ENCODE measurements at regions not wholly inside any gene's neighbourhood (a gene's known extent, or its start where the extent isn't known, plus 50 kb on each side); places are given as distances from the start of the nearest gene placed in this dataset.
"Not testable (repeated sequence)": the region's sequence is repeated elsewhere in the genome, so short reads cannot be mapped to it uniquely, and the experiment has no call there.

DNA sequence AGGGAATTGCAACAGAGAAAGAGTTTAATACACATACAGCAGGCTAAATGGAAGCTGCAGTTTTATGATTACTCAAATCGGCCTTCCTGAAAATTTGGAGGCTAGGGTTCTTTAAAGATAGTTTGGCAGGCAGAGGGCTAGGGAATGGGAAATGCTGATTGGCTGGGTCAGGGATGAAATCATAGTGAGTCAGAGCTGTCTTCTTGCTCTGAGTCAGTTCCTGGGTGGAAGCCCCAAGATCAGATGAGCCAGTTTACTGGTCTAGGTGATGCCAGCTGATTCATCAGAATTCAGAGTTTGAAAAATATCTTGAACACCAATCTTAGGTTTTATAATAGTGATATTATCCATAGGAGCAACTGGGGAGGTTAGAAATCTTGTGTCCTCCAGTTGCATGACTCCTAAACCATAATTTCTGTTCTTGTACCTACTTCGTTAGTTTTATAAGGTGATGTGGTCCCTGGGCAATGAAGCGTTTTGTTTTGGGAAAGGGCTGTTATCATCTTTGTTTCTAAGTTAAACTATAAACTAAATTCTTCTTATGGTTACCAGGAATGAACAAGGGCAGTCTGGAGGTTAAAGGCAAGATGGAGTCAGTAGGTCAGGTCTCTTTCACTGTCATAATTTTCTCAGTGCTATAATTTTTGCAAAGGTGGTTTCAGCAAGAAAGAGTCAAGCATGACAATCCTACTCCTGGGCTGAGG lies 257.8 kb upstream of the CCDC196 start:
- no peak for DNase-seq

DNA sequence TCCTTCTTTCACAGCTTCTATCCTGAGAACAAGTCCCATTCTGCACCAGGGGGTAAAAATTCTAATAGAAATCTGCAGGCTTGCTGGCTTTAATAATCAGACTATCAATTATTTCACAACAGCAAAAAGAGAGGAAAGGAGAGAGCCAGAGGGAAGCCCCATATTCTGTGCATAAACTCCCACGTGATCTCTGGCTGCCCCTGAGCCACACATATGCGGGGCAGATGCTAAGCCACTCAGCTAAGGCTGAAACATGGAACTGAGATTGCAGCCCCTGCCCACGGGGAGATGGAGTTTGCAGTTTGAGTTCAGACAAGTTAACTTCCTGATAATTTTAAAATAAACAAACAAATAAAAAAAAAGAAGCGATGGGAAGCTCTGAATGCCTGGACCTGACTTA lies 254.4 kb upstream of the CCDC196 start:
- DNase-seq: no peak

DNA sequence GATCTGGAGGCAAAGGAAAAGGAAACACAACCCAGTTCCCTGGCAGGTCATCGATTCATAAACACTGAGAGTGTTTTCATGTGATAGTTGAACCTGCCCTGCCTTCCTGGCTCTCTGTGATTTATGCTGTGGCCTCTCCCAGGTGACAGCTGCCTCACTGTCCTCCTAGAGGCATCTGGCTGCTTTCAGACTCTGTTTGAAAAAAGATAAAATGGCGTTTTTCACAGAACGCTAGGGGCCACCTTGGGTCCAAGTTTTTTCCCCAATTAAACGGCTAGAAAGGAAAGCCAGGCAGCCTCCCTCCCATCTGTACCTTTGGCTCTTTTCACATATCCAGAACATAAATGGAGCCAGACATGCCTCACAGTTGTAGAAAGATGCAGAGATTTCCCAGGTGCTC lies 252.6 kb upstream of the CCDC196 start:
- no peak for DNase-seq

DNA sequence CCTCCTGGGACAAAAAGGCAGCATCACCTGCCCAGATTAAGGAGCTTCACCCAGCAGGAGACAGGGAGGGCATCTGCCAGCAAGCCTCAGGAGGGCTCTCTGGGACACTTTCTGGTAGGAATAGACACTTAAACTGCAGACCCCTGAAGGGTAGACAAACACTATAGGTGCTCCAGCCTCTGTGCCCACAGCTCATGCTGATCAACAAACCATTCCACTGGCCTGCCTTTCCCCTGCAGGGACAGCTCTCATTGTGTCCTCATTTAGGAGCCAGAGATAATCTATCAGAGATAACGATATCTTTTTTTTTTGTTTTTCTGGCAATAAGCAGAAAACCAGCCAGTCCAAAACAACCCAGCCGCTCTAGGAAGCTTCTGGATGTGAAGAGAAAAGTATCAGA lies 251.8 kb upstream of the CCDC196 start:
- no peak for DNase-seq

DNA sequence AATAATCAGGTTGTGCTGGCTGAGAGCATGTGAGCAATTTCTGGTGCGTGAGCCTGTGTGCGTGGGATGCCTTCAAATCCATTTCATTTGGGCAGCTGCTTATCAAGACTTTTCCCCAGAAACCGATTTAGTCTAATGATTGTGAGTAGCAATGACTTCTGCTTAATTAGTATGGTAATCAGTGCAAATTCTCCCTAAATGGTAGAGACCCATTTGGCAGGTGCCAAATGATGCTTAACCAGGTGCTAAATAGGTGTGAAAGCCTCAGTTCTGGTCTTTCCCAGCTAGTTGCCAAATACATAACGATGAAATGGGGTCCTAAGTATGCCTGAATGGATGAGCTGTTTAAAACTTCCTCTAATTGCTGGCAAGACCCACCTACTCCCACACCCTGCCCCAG lies 248.4 kb upstream of the CCDC196 start:
- DNase-seq: no peak

DNA sequence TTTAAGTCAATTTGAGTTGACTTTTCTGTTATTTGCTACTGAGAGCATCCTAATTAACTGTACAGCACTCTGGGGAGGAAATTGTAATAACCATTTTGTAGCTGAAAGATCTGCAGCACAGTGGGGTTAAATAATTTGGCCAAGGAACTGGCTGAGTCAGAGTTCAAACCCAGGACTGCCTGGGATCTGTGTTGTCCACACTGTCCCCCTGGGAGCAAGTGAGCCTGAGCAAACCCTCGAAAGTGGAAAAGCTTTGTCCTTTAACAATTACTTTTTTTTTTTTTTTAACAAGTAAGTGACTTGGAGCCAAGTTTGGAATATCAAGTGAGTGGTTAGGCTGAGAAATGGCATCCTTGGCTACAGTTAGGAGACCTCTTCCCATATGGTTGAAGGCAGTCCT lies 247.2 kb upstream of the CCDC196 start:
- DNase-seq: no peak

DNA sequence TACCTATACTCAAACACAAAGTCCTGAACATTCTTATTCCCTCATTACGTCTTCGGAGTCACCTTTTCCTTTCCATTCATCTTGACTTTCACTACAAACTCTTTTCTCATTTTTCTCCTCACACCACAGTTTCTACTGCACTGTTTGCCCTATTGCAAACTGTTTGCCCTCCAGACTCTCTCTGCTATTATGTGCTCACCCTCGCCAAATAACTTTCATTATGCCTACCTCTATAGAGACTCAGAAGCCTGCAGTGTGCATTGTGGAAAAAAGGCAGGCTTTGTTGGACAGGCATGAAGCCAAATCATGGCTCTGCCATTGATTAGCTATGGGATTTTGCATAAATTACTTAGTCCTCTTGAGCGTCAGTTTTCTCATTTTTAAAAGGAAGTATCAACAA lies 246.6 kb upstream of the CCDC196 start:
- DNase-seq: no peak

DNA sequence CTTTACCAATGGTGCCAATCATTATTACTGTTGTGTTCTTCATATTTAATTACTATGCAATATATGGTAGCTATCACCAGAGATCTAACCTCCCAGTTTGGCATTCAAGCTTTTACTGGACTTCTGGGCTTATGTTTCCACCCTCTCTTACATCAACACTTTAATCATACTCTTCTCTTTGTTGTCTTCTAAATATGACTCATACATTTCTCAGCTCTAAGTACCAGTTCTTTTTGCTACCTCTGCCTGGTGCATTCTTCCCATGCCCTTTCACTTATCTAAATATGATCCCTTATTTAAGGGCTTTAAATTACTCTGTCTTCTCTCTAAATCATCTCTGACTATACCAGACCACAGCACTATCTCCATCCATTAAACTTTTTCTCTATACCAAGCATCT lies 246.1 kb upstream of the CCDC196 start:
- DNase-seq: no peak

DNA sequence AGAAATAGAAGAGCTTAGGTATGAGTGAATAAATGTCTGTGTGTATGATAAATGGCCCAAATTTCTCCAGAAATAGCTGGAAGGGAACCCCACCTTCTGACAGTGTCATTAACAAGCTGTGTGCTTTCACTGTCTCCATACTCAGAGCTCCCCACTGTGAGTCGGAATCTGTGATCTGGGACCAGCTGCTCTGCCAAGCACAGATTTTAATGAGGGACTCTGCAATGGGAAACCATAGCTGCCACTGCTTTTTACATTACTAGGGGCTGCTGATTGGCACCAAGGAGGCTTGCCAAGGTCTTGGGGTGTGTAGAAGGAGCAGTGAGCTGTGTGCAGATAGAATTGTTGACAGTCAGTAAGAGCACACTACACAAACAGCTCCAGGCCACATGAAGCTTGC lies 244.2 kb upstream of the CCDC196 start:
- no peak for DNase-seq

DNA sequence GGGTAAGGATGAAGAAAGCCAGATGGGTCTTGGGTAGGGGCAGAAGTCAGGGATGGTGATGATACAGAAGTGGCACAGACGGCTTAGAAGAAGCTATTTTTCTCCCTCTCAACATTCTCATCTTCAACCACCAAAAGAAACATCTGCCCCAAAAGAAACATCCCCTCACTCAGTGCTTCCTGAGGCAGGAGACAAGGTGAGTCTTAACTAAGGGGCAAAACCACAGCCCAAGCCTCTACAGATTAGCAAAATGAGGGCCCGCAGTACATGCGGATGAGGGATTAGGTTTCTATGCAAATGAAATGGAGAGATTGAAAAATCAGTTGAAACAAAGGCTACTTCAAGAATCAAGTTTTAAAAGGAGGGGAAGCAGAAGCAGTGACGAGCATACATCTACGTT lies 241.3 kb upstream of the CCDC196 start:
- no peak for DNase-seq

DNA sequence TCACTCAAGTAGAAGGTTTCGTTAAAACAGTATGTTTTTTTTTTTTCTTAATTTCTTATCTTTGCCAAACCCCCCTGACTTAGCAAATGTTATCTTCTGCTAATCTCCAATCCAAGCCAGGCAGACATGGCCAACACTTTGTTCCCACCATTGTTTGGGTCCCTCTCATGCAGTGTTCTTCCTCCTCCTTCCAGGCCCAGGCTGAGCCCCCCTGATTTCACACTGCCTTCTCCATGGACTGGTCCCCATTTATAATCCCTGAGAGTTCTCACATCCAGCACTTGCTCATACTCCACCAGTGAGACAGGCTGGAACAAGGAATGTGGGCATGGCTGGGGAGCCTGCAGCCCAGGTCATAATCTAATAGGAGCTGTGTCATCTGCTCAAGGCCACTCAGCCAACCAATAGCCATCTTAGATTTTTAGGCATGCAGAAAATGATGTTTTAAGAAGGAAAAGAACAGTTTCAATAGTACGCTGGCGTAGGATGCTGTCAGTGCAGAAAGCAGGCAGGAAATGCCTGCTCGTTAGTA lies 238.4 kb upstream of the CCDC196 start:
- DNase-seq: no peak

DNA sequence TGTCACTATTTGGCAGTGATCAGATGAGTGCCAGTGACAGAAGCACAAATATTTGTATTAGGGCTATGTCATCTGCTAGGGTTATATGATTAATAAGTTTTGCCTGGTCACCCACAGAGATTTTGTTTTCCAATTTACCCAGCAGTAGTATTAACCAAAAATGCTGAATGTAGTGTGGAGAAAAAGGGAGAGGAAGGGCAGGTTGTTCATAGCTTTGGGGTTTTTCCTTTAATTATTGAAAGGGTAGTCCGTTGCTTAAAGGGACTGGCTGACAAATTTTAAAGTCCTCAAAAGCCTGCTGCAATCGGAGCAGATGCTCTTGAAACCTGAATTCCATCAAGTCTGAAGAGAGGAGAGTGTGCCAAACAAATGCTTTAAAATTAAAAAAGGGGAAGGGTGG lies 237.9 kb upstream of the CCDC196 start:
- no peak for DNase-seq

DNA sequence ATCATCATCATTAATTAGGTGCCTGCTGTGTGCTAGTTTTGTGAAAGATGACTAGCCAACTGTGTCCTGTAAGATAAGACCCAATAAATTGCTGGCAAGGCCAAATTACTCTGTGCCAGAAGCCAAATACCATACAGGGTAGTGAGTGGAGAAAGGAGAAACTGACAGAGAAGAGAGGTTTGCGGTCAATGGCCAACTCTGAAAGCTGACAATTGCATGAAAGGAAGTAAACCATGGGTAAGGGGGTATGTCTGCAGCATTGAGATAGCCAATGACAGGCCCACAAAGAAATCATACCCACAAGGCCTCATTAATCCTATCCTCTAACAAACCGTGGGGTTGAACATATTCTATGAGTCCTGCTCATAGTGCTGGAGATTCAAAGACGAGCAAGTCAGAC lies 236.6 kb upstream of the CCDC196 start:
- DNase-seq: no peak

DNA sequence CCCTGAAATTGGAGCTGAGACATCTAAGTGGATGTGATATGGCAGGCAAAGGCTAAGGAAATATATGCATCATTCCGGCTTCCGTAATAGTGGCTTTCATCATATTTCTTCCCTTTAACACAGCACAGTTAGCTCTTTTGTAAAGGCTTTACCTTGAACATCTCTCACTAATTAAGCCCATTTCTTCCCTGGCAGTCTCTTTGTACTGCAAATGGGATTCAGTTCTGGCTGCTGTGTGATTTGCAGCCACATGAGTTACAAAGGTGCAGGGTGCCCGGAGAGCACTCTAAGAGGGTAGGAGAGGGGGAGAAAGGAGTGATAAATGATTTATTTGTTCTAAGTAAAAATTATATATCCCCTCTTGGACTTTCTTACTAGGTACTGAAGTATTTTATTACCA lies 232.1 kb upstream of the CCDC196 start:
- no peak for DNase-seq

DNA sequence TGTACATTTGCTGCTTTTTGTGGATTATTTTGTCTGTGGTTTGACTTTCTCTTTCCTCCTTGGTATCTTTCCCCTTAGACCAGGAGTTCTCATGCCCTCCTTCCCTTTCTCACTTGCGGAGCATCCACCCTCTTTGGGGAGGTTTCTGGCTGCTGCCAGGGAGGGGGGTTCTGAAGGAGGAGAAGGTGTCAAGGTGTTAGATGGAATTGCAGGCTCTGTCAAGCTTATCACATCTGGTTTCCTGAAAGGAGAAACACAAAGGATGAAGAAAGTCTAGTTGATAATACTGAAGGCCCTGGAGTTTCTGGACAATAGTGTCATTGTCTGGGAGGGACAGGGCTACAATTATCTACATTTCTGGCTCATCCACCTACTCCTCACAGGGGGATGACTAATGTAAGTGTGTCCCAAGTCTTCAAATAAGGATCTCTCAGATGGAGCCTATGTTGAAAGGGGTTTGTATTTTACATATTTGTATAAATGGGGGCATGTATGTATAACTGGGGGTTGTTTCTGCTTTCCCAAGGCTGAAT lies 217.3 kb upstream of the CCDC196 start:
- no peak for DNase-seq

DNA sequence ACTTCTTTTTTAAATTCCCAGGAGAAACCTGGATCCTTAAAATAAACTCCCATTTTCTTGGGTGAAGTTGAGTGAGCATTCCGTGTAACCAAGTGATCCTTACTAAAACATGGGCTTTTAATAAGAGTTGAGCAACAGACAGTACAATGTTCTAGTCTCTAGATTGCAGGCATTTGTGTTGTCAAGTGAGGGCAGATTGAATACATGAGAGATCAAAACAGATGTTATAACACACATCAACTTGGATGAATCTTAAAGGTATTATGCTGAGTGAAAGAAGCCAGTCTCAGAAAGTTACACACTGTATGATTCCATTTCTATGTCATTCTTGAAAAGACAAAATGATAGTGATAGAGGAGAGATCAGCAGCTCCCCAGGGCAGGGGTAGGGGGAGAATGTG lies 213.9 kb upstream of the CCDC196 start:
- DNase-seq: no peak

DNA sequence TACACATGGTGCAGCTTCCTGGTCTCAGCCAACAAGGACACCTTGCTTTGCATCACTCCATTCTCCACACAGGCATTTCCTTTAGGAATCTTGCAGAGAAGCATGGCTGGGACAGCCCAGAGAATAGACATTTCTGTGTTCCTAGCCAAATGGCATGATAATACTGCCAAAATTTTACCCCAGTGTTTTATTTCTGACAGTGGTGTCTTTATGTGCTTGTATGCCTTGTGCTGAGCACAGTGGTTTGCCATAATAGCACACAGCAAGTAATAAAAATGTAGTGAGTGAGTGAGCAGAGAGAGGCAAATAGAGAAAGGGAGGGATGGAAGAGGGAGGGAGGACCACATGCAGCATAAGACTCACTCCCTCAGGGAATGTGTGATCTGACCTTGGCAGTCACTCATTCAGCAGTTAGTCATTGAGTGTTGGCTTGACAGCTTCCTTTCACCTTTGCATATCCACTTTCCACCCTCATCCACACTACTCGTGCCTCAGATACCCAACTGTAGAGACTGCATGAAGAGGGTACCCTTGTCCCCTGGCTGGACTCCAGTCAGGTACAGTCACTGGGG lies 212.8 kb upstream of the CCDC196 start:
- DNase-seq: no peak

DNA sequence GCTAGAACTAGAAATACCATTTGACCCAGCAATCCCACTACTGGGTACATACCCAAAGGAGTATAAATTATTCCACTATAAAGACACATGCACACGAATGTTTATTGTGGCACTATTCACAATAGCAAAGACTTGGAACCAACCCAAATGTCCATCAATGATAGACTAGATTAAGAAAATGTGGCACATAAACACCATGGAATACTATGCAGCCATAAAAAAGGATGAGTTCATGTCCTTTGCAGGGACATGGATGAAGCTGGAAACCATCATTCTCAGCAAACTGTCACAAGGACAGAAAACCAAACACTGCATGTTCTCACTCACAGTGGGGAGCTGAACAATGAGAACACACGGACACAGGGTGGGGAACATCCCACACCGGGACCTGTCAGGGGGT lies 207.8 kb upstream of the CCDC196 start:
- DNase-seq: not testable (repeated sequence)

DNA sequence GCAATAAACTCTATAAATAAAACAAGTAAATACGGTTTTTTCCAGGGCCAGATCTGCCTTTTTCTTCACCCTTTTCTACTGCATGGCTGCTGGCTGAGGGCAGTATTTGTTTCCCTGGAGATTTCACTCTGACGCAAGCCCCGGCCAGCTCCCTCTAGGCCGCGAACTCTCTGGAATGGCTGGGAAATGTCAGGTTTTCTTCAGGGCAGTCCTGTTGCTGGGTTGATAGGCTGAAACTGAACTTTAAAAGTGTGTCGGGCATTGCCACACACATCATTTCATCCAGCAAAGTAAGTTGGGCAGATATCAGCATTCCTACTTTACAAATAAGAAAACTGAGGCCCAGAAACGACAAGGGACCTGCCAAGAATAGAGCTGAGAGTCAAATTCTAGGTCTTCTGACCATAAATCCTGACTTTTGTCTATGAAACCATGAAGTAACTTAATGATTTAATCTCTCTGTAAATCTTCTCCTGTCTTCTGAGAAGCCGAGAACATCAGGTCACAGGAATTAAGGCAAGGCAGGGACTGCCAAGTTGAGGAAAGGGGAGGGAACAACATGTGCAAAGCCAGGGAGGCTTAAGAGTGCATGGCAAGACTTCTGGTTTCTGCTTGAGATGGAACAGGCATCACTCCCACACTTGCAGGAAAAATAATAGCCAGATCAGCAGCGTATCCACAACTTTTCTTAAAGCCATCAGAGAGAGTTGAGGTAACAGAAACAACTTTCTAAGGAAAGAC lies 205.0 kb upstream of the CCDC196 start:
- DNase-seq: no peak

DNA sequence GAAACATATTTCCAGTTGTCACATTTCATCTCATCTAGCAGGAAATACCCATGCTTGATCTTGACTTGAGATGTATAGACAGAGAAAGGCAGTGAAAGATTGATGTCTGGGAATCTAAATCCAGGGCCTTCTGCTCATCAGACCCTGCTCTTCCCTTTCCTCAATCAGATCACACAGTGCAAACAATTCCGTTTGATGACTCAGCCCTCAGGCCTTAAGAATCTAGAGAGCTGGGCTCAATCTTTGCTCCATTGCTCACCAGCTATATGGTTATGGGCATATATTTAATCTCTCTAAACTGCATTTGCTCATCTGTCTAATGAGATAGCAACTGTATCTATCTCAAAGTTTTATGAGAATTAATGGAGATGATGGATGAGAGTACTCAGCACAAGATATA lies 201.8 kb upstream of the CCDC196 start:
- no peak for DNase-seq

DNA sequence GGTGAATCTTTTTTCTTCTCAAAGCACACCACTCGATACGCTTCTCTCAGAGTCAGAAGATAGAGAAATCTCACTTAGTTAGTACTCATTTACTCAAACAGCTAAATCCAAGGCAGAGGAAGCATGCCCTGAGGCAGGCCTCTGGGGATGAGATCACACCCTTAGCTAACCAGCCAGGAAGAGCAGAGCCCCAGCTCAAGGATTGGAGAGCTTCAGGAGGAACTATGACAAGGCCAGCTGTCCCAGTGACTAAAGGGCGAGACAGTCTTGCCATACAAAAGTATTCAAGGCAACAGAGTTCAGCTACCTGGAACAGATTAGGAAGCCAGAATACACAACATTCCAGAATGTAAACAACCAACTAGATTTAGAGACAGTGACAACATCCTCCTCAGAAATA lies 197.7 kb upstream of the CCDC196 start:
- DNase-seq: peak; percentile 40

DNA sequence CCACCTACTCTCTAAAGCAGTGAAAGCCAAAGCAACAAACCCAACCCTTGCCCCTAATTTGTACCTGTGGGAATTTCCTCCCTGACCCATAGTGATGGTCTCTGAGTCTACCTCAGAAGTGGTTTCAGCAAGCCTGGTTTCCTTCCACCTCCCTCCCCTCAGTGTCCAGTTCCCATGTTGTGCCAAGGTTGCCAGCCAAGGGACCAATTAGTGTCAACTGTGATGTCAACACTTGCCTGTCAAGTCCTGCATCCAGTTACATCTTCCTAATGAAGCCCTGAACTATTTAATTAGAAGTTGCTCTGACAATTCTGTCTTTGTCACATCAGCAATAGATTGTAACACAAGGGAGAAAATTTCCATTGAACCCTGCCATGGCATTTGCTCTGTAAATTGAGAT lies 194.4 kb upstream of the CCDC196 start:
- no peak for DNase-seq

DNA sequence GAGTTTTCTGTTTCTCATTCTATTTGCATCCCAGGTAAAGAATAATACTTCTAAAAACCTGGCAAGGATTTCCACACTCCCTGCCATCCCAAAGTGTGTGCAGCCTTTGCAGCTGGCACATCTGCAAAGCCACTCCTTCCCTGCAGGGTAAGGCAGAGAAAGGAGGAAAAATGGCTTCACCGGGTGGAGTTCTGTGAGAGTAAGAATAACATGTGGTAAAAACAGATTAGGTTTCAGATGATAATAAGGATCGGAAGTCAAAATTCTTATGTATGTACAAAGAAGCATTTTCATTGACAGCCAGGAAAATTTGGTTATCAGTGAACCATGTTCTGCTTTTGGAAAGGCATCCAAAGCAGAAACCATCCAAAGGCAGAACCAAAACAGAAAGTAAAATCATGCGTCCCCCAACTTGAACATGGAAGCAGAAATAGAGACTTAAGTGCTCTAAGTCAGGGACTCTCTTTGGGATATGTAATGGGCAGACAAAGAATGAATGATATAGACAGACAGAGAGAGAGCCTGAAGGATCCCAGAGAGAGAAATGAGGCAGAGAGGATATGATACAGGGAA lies 192.6 kb upstream of the CCDC196 start:
- DNase-seq: peak; percentile 9

DNA sequence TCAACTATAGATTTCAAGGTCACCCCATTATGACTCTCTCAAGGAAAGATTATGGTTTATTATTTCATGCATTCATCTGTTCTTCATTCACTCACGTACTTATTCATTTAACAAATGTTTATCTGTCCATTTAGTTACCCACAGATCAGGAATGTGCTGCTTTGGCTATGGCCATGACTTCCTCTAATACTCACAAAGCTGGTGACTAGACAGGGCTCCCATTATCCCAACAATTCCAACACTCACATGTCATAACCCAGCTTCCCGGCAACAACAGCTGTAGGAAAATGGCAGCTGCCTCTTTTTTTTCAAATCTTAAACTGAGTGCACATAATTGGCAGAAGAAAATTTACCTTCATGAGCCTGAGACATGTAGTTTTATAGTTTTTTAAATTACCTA lies 190.8 kb upstream of the CCDC196 start:
- no peak for DNase-seq
